GM23338 (cell line): ENCODE measurements at regions not wholly inside any gene's neighbourhood (a gene's known extent, or its start where the extent isn't known, plus 50 kb on each side); places are given as distances from the start of the nearest gene placed in this dataset.

ENCODE experiments used
- ATAC-seq: fragments of 200-7000 bp; cut with Tn5 transposase; 3 replicates; pipeline ENCODE4 v1.9.1; 2020
- DNase-seq: peaks from one replicate; pipeline ENCODE4 v3.0.0-alpha.2; 2015; ENCODE audit warnings: low spot score
- H2AFZ ChIP-seq: fragments of 200-600 bp; sonication (generic); 2 replicates; pipeline ENCODE4 v1.8.0; 2016; ENCODE audit warnings: antibody characterized with exemption, mild to moderate bottlenecking, moderate library complexity
- H3F3A ChIP-seq: fragments of 200-600 bp; sonication (generic); replicated peaks from 2 replicates; pipeline ENCODE4 v1.8.0; 2017; ENCODE audit warnings: antibody characterized with exemption, mixed run types, low read depth
- H3K27ac ChIP-seq: fragments of 200-600 bp; sonication (generic); 2 replicates; pipeline ENCODE4 v1.6.1; 2016; ENCODE audit warnings: low read depth
- H3K27me3 ChIP-seq: fragments of 200-600 bp; sonication (generic); 2 replicates; pipeline ENCODE4 v1.8.0; 2016; ENCODE audit warnings: mild to moderate bottlenecking, mixed run types, moderate library complexity; ENCODE audit not compliant: insufficient read depth
- H3K36me3 ChIP-seq: fragments of 200-600 bp; sonication (generic); 2 replicates; pipeline ENCODE4 v1.8.0; 2016; ENCODE audit warnings: mild to moderate bottlenecking; ENCODE audit not compliant: insufficient read depth
- H3K4me1 ChIP-seq: fragments of 200-600 bp; sonication (generic); 2 replicates; pipeline ENCODE4 v1.8.0; 2016; ENCODE audit warnings: mild to moderate bottlenecking, moderate library complexity; ENCODE audit not compliant: insufficient read depth
- H3K4me2 ChIP-seq: fragments of 200-600 bp; sonication (generic); 2 replicates; pipeline ENCODE4 v1.7.1; 2017; ENCODE audit warnings: mixed run types
- H3K4me3 ChIP-seq: fragments of 200-600 bp; sonication (generic); 2 replicates; pipeline ENCODE4 v1.6.1; 2016; ENCODE audit warnings: mixed run types
- H3K79me2 ChIP-seq: fragments of 200-600 bp; sonication (generic); replicated peaks from 2 replicates; pipeline ENCODE4 v1.8.0; 2017; ENCODE audit warnings: mild to moderate bottlenecking; ENCODE audit not compliant: insufficient read depth
- H3K9me2 ChIP-seq: fragments of 200-600 bp; sonication (generic); 2 replicates; pipeline ENCODE4 v1.8.0; 2017; ENCODE audit not compliant: insufficient read depth
- H4K20me1 ChIP-seq: fragments of 200-600 bp; sonication (generic); replicated peaks from 2 replicates; pipeline ENCODE4 v1.8.0; 2017; ENCODE audit warnings: mild to moderate bottlenecking; ENCODE audit not compliant: insufficient read depth
- H3K27ac Mint-ChIP-seq: 2 replicates; pipeline ENCODE4 v1.8.0; 2020; ENCODE audit warnings: inconsistent platforms, mild to moderate bottlenecking, moderate library complexity, mixed read lengths
- H3K27me3 Mint-ChIP-seq: 3 replicates; pipeline ENCODE4 v1.8.0; 2022; ENCODE audit warnings: low read depth, mild to moderate bottlenecking, moderate library complexity, mixed read lengths, inconsistent platforms; ENCODE audit not compliant: insufficient read depth, poor library complexity
- H3K36me3 Mint-ChIP-seq: 3 replicates; pipeline ENCODE4 v1.8.0; 2021; ENCODE audit warnings: low read depth, mild to moderate bottlenecking, inconsistent platforms, moderate library complexity, mixed read lengths
- H3K4me1 Mint-ChIP-seq: 3 replicates; pipeline ENCODE4 v1.8.0; 2020; ENCODE audit warnings: mild to moderate bottlenecking, inconsistent platforms, mixed read lengths
- H3K4me3 Mint-ChIP-seq: 3 replicates; pipeline ENCODE4 v1.8.0; 2021; ENCODE audit warnings: moderate library complexity, mild to moderate bottlenecking, inconsistent platforms, mixed read lengths
- H3K9me3 Mint-ChIP-seq: 3 replicates; pipeline ENCODE4 v1.8.0; 2020; ENCODE audit warnings: moderate library complexity, mild to moderate bottlenecking, inconsistent platforms, mixed read lengths
- CREB1 ChIP-seq: fragments of 250-450 bp; sonication (Bioruptor Pico); IDR thresholded peaks from 2 replicates; pipeline ENCODE4 v1.5.0; 2020; ENCODE audit warnings: low read depth, mild to moderate bottlenecking, moderate library complexity
- CTCF ChIP-seq, 2 experiments: fragments of 200-600 bp in 1 of 2; sonication (generic) in 1 of 2; conservative IDR thresholded peaks; 2 replicates each; pipeline versions ENCODE4 v1.5.1 to v1.6.1; 2016 to 2017; ENCODE audit warnings: antibody characterized with exemption in 2 of 2, low read depth in 2 of 2, mild to moderate bottlenecking in 2 of 2, moderate library complexity in 1 of 2
- ETS1 ChIP-seq: IDR thresholded peaks from 2 replicates; pipeline ENCODE4 v1.6.1; 2016; ENCODE audit warnings: antibody characterized with exemption
- EZH2phosphoT487 ChIP-seq: fragments of 200-600 bp; sonication (generic); IDR thresholded peaks from one replicate; pipeline ENCODE4 v1.8.1; 2018; ENCODE audit warnings: antibody characterized with exemption; ENCODE audit not compliant: unreplicated experiment
- NANOG ChIP-seq: IDR thresholded peaks from 2 replicates; pipeline ENCODE4 v1.6.1; 2016; ENCODE audit warnings: antibody characterized with exemption, borderline replicate concordance
- POLR2AphosphoS5 ChIP-seq: IDR thresholded peaks from 2 replicates; pipeline ENCODE4 v1.6.1; 2016; ENCODE audit warnings: antibody characterized with exemption, low read depth
- REST ChIP-seq: IDR thresholded peaks from one replicate; pipeline ENCODE4 v1.6.1; 2018; ENCODE audit warnings: antibody characterized with exemption; ENCODE audit not compliant: unreplicated experiment
- STAT1 ChIP-seq: IDR thresholded peaks from one replicate; pipeline ENCODE4 v1.6.1; 2016; ENCODE audit warnings: antibody characterized with exemption; ENCODE audit not compliant: unreplicated experiment
- ZNF114 ChIP-seq: fragments of 250-450 bp; sonication (Bioruptor Pico); IDR thresholded peaks from 2 replicates; pipeline ENCODE4 v1.5.0; 2020; ENCODE audit warnings: mild to moderate bottlenecking, moderate library complexity
- ZNF331 ChIP-seq: fragments of 250-450 bp; sonication (Bioruptor Pico); IDR thresholded peaks from 2 replicates; pipeline ENCODE4 v1.5.0; 2020; ENCODE audit warnings: low read depth, mild to moderate bottlenecking, moderate library complexity
- ZNF462 ChIP-seq: fragments of 250-450 bp; sonication (Bioruptor Pico); IDR thresholded peaks from 2 replicates; pipeline ENCODE4 v1.5.0; 2020; ENCODE audit warnings: mild to moderate bottlenecking, moderate library complexity

- TF ChIP-seq CTCF (conservative IDR thresholded peaks at IDR 0.05; ENCODE audit: low read depth in 2 of 2) (no peak), POLR2AphosphoS5 (no peak), CREB1 (no peak), ZNF331 (CRISPR knock-in tag) (no peak)
Measured at GRCh38 chr5:61765471-61765870, 433.4 kb downstream of the ZSWIM6 start (continued).

GRCh38 chr5:61766141-61766540 lies 434.1 kb downstream of the ZSWIM6 start:
- no peaks in the 10 kb centered on the region; the same call in 1 of the 3 replicates for H3K36me3 Mint-ChIP-seq
- H3K27me3 Mint-ChIP-seq, result peaks cover 2% of the 10 kb centered on the region
- Histone ChIP-seq H4K20me1 (no peaks in the 10 kb centered on the region), H2AFZ (no peak overlapping the region), H3K9me2 (peaks cover 5% of the 10 kb centered on the region), H3K27me3 (no peaks in the 10 kb centered on the region), H3F3A (no peaks in the 10 kb centered on the region), H3K4me2 (no peak overlapping the region), H3K27ac (no peak overlapping the region), H3K79me2 (no peaks in the 10 kb centered on the region), H3K4me3 (no peak overlapping the region), H3K36me3 (no peaks in the 10 kb centered on the region), H3K4me1 (no peaks in the 10 kb centered on the region)
- ATAC-seq (no peak), DNase-seq (no peak)
- no peak overlapping the region for H3K27ac Mint-ChIP-seq
- peaks cover 20% of the 10 kb centered on the region for H3K9me3 Mint-ChIP-seq
- H3K4me1 Mint-ChIP-seq, result peaks cover 5% of the 10 kb centered on the region; the same call in 2 of the 3 replicates
- no peak overlapping the region for H3K4me3 Mint-ChIP-seq
- TF ChIP-seq STAT1 (no peak), ZNF331 (CRISPR knock-in tag) (no peak), ETS1 (no peak), CREB1 (no peak), POLR2AphosphoS5 (no peak), ZNF462 (CRISPR knock-in tag) (no peak), NANOG (no peak), ZNF114 (CRISPR knock-in tag) (no peak), REST (no peak), EZH2phosphoT487 (no peak)
